ENCODE measurements at regions not wholly inside any gene's neighbourhood (a gene's known extent, or its start where the extent isn't known, plus 50 kb on each side); places are given as distances from the start of the nearest gene placed in this dataset.

GRCh38 chr17:13813347-13814240 lies 211.9 kb upstream of the HS3ST3A1 start:
- DNase-seq (ENCODE audit: low read depth): no peak
- TF ChIP-seq CTCF (IDR thresholded peaks at IDR 0.05; ENCODE audit: insufficient read depth, low read depth, low read length, missing control alignments): no peak
- H3K4me3 ChIP-seq (ENCODE audit: low read length): no peak overlapping the region

GRCh38 chr17:13822700-13823099 lies 221.0 kb upstream of the HS3ST3A1 start:
- no peak for TF ChIP-seq CTCF (IDR thresholded peaks at IDR 0.05; ENCODE audit: insufficient read depth, low read depth, low read length, missing control alignments)
- no peak overlapping the region for H3K4me3 ChIP-seq (ENCODE audit: low read length)
- no peak for DNase-seq (ENCODE audit: low read depth)

GRCh38 chr17:13825526-13826040 lies 223.9 kb upstream of the HS3ST3A1 start:
- DNase-seq (ENCODE audit: low read depth): no peak
- no peak for TF ChIP-seq CTCF (IDR thresholded peaks at IDR 0.05; ENCODE audit: insufficient read depth, low read depth, low read length, missing control alignments)

GRCh38 chr17:13827118-13827517 lies 225.4 kb upstream of the HS3ST3A1 start:
- no peak overlapping the region for H3K4me3 ChIP-seq (ENCODE audit: low read length)
- no peak for DNase-seq (ENCODE audit: low read depth)
- no peak for TF ChIP-seq CTCF (IDR thresholded peaks at IDR 0.05; ENCODE audit: insufficient read depth, low read depth, low read length, missing control alignments)

More at GRCh38 chr17:13825526-13826040, 223.9 kb upstream of the HS3ST3A1 start:
- no peak overlapping the region for H3K4me3 ChIP-seq (ENCODE audit: low read length)

- DNase-seq (ENCODE audit: low read depth): no peak
These were observed 232.2 kb upstream of the HS3ST3A1 start for GRCh38 chr17:13833921-13834320.

GRCh38 chr17:13835151-13835550 lies 233.4 kb upstream of the HS3ST3A1 start:
- DNase-seq (ENCODE audit: low read depth): no peak
- no peak for TF ChIP-seq CTCF (IDR thresholded peaks at IDR 0.05; ENCODE audit: insufficient read depth, low read depth, low read length, missing control alignments)

More at GRCh38 chr17:13833921-13834320, 232.2 kb upstream of the HS3ST3A1 start:
- no peak for TF ChIP-seq CTCF (IDR thresholded peaks at IDR 0.05; ENCODE audit: insufficient read depth, low read depth, low read length, missing control alignments)
- H3K4me3 ChIP-seq (ENCODE audit: low read length): no peak overlapping the region

More at GRCh38 chr17:13835151-13835550, 233.4 kb upstream of the HS3ST3A1 start:
- no peak overlapping the region for H3K4me3 ChIP-seq (ENCODE audit: low read length)

Measured in epithelial cell of esophagus (primary cell).